Ishikawa (cell line): ENCODE measurements at regions not wholly inside any gene's neighbourhood (a gene's known extent, or its start where the extent isn't known, plus 50 kb on each side); places are given as distances from the start of the nearest gene placed in this dataset.

Source experiments
- CEBPB ChIP-seq: IDR thresholded peaks from 2 replicates; pipeline ENCODE4 v1.6.1; 2012
- CREB1 ChIP-seq: IDR thresholded peaks from 2 replicates; pipeline ENCODE4 v1.6.1; 2012; ENCODE audit warnings: low read depth
- EGR1 ChIP-seq: IDR thresholded peaks from 2 replicates; pipeline ENCODE4 v1.6.1; 2012
- EP300 ChIP-seq: IDR thresholded peaks from 2 replicates; pipeline ENCODE4 v1.6.1; 2012; ENCODE audit warnings: borderline replicate concordance
- FOXM1 ChIP-seq: IDR thresholded peaks from 2 replicates; pipeline ENCODE4 v1.6.1; 2012; ENCODE audit warnings: low read depth, borderline replicate concordance
- MAX ChIP-seq: IDR thresholded peaks from 2 replicates; pipeline ENCODE4 v1.6.1; 2012
- NFIC ChIP-seq: IDR thresholded peaks from 2 replicates; pipeline ENCODE4 v1.6.1; 2012
- RAD21 ChIP-seq: IDR thresholded peaks from 2 replicates; pipeline ENCODE4 v1.6.1; 2012; ENCODE audit warnings: low read depth
- REST ChIP-seq: IDR thresholded peaks from 2 replicates; pipeline ENCODE4 v1.6.1; 2012; ENCODE audit warnings: low read depth, mild to moderate bottlenecking
- TAF1 ChIP-seq: IDR thresholded peaks from 2 replicates; pipeline ENCODE4 v1.6.1; 2012; ENCODE audit warnings: low read depth, mild to moderate bottlenecking
- TCF12 ChIP-seq: IDR thresholded peaks from 2 replicates; pipeline ENCODE4 v1.6.1; 2012; ENCODE audit warnings: low read depth
- TEAD4 ChIP-seq: IDR thresholded peaks from 2 replicates; pipeline ENCODE4 v1.6.1; 2012
- USF1 ChIP-seq: IDR thresholded peaks from 2 replicates; pipeline ENCODE4 v1.6.1; 2012
- YY1 ChIP-seq: IDR thresholded peaks from 2 replicates; pipeline ENCODE4 v1.6.1; 2012; ENCODE audit warnings: low read depth
- ZBTB7A ChIP-seq: IDR thresholded peaks from 2 replicates; pipeline ENCODE4 v1.6.1; 2012; ENCODE audit warnings: low read depth

GRCh38 chr14:85301506-85301905, 228.4 kb upstream of the FLRT2 start:
- no peak for TF ChIP-seq NFIC
- TF ChIP-seq ZBTB7A, result no peak
- TF ChIP-seq TEAD4, result no peak
- no peak for TF ChIP-seq CREB1
- no peak for TF ChIP-seq FOXM1
- TF ChIP-seq EGR1, result no peak

GRCh38 chr14:85306024-85306423, 223.9 kb upstream of the FLRT2 start:
- no peak for TF ChIP-seq CREB1
- TF ChIP-seq CEBPB, result no peak
- no peak for TF ChIP-seq TCF12
- TF ChIP-seq EGR1, result no peak
- no peak for TF ChIP-seq NFIC
- TF ChIP-seq USF1, result no peak
- TF ChIP-seq FOXM1, result no peak
- TF ChIP-seq YY1, result no peak
- TF ChIP-seq TEAD4, result no peak
- no peak for TF ChIP-seq TAF1
- TF ChIP-seq MAX, result no peak
- TF ChIP-seq RAD21, result no peak
- TF ChIP-seq REST, result no peak
- no peak for TF ChIP-seq EP300
- TF ChIP-seq ZBTB7A, result no peak

- TF ChIP-seq USF1 (no peak), EP300 (no peak), NFIC (no peak), TAF1 (no peak), FOXM1 (no peak), MAX (no peak), REST (no peak), ZBTB7A (no peak), CREB1 (no peak)
Observed at GRCh38 chr14:85308531-85309300, 221.2 kb upstream of the FLRT2 start.

- TF ChIP-seq CEBPB, result no peak
- no peak for TF ChIP-seq NFIC
- no peak for TF ChIP-seq TAF1
- TF ChIP-seq YY1, result no peak
- TF ChIP-seq FOXM1, result no peak
- TF ChIP-seq TEAD4, result no peak
- no peak for TF ChIP-seq REST
Observed at GRCh38 chr14:85310491-85311272, 219.3 kb upstream of the FLRT2 start.
